ENCODE measurements at regions not wholly inside any gene's neighbourhood (a gene's known extent, or its start where the extent isn't known, plus 50 kb on each side); places are given as distances from the start of the nearest gene placed in this dataset.

GRCh38 chr14:95464514-95464913 lies 51.9 kb downstream of the SYNE3 start:
- H3K79me2 ChIP-seq (ENCODE audit: insufficient read depth, low read length), result no peaks in the 10 kb centered on the region
- no peaks in the 10 kb centered on the region for H3K27me3 ChIP-seq (ENCODE audit: low read length)
- H4K20me1 ChIP-seq (ENCODE audit: low read depth, low read length), result no peaks in the 10 kb centered on the region
- no peak overlapping the region for H3K4me2 ChIP-seq (ENCODE audit: low read depth, low read length, poor library complexity, severe bottlenecking)
- H3K4me3 ChIP-seq (ENCODE audit: insufficient read depth, low read length, poor library complexity, severe bottlenecking), result no peak overlapping the region
- H3K27ac ChIP-seq (ENCODE audit: low read depth, low read length), result no peak overlapping the region
- no peak overlapping the region for H3K9ac ChIP-seq (ENCODE audit: low read length)
- no peaks in the 10 kb centered on the region for H3K36me3 ChIP-seq (ENCODE audit: low read length)
- no peaks in the 10 kb centered on the region for H3K9me2 ChIP-seq (replicated peaks; ENCODE audit: insufficient read depth, low read length)
- no peak overlapping the region for H2AFZ ChIP-seq (ENCODE audit: low read depth, low read length, severe bottlenecking)
- H3K9me3 ChIP-seq (ENCODE audit: insufficient read depth, low read length), result no peaks in the 10 kb centered on the region
- no peaks in the 10 kb centered on the region for H3F3A ChIP-seq (ENCODE audit: insufficient read depth)
- TF ChIP-seq CTCF (IDR thresholded peaks at IDR 0.05; ENCODE audit: insufficient read depth, low read length, poor library complexity, severe bottlenecking), result no peak

- TF ChIP-seq EZH2phosphoT487 (conservative IDR thresholded peaks at IDR 0.05; ENCODE audit: low read length) (no peak), CTCF (IDR thresholded peaks at IDR 0.05; ENCODE audit: insufficient read depth, low read length, poor library complexity, severe bottlenecking) (no peak)
- Histone ChIP-seq H3K36me3 (ENCODE audit: low read length) (no peaks in the 10 kb centered on the region), H3K79me2 (ENCODE audit: insufficient read depth, low read length) (no peaks in the 10 kb centered on the region), H3K27me3 (ENCODE audit: low read length) (no peaks in the 10 kb centered on the region), H3K4me3 (ENCODE audit: insufficient read depth, low read length, poor library complexity, severe bottlenecking) (no peak overlapping the region), H3F3A (ENCODE audit: insufficient read depth) (no peaks in the 10 kb centered on the region), H3K4me2 (ENCODE audit: low read depth, low read length, poor library complexity, severe bottlenecking) (no peak overlapping the region), H3K9ac (ENCODE audit: low read length) (no peak overlapping the region), H4K20me1 (ENCODE audit: low read depth, low read length) (no peaks in the 10 kb centered on the region), H3K9me2 (replicated peaks; ENCODE audit: insufficient read depth, low read length) (no peaks in the 10 kb centered on the region), H3K9me3 (ENCODE audit: insufficient read depth, low read length) (no peaks in the 10 kb centered on the region), H3K27ac (ENCODE audit: low read depth, low read length) (no peak overlapping the region), H2AFZ (ENCODE audit: low read depth, low read length, severe bottlenecking) (no peak overlapping the region)
Measured at GRCh38 chr14:95464103-95464502, 52.3 kb downstream of the SYNE3 start.

- Histone ChIP-seq H2AFZ (ENCODE audit: low read depth, low read length, severe bottlenecking) (no peak overlapping the region), H3K27ac (ENCODE audit: low read depth, low read length) (no peak overlapping the region), H3K9me2 (replicated peaks; ENCODE audit: insufficient read depth, low read length) (no peaks in the 10 kb centered on the region), H3K27me3 (ENCODE audit: low read length) (no peaks in the 10 kb centered on the region), H3K4me2 (ENCODE audit: low read depth, low read length, poor library complexity, severe bottlenecking) (no peak overlapping the region), H3K9me3 (ENCODE audit: insufficient read depth, low read length) (no peaks in the 10 kb centered on the region), H3K36me3 (ENCODE audit: low read length) (no peaks in the 10 kb centered on the region), H3F3A (ENCODE audit: insufficient read depth) (no peaks in the 10 kb centered on the region), H4K20me1 (ENCODE audit: low read depth, low read length) (no peaks in the 10 kb centered on the region), H3K9ac (ENCODE audit: low read length) (no peak overlapping the region), H3K4me3 (ENCODE audit: insufficient read depth, low read length, poor library complexity, severe bottlenecking) (no peak overlapping the region), H3K79me2 (ENCODE audit: insufficient read depth, low read length) (no peaks in the 10 kb centered on the region)
- no peak for TF ChIP-seq EZH2phosphoT487 (conservative IDR thresholded peaks at IDR 0.05; ENCODE audit: low read length)
- TF ChIP-seq CTCF (IDR thresholded peaks at IDR 0.05; ENCODE audit: insufficient read depth, low read length, poor library complexity, severe bottlenecking), result no peak
Measured at GRCh38 chr14:95463171-95463901, 53.1 kb downstream of the SYNE3 start.
